HepG2 (cell line): ENCODE measurements at regions not wholly inside any gene's neighbourhood (a gene's known extent, or its start where the extent isn't known, plus 50 kb on each side); places are given as distances from the start of the nearest gene placed in this dataset.

Experiments
- ATAC-seq: fragments of 200-7000 bp; cut with Tn5 transposase; 3 replicates; pipeline ENCODE4 v1.9.1; 2020; ENCODE audit warnings: mild to moderate bottlenecking, moderate library complexity
- BruUV-seq: library from RNA; stranded (reverse); fragments of 400-500 nt; replicated peaks from 2 replicates; lab custom pipeline; 2021; lab: Mats Ljungman, UMichigan
- CTCF ChIA-PET: fragments of 300-600 bp; formaldehyde crosslinking; extraction: SDS; loops from one replicate; lab custom pipeline; 2021; ENCODE audit warnings: low total read pairs, inconsistent platforms, low intra/inter-chr PET ratio; lab: Yijun Ruan, JAX
- POLR2A ChIA-PET: fragments of 350-600 bp; sonication (Branson Sonifier 250); formaldehyde crosslinking; loops from one replicate; lab custom pipeline; 2020; ENCODE audit warnings: antibody characterized with exemption, inconsistent platforms; lab: Yijun Ruan, JAX
- DNase-seq: peaks from one replicate; pipeline ENCODE4 v3.0.0-alpha.2; 2015; ENCODE audit warnings: low spot score
- FAIRE-seq: peaks from 3 replicates; lab custom pipeline; 2011; peaks lifted over from hg19 to GRCh38; lab: Jason Lieb, UNC
- H2AFZ ChIP-seq: one replicate; pipeline ENCODE4 v1.6.1; 2011; ENCODE audit warnings: low read length, inconsistent platforms
- H3K27ac ChIP-seq: fragments of 300-600 bp; 3 replicates; pipeline ENCODE4 v1.8.0; 2011; ENCODE audit warnings: mixed run types, mild to moderate bottlenecking, mixed read lengths, low read length, inconsistent platforms; ENCODE audit not compliant: insufficient read depth; ENCODE audit errors: extremely low read length
- H3K27me3 ChIP-seq, 2 experiments: fragments of 200-600 bp in 1 of 2; 2 replicates in 1 of 2; 3 replicates in 1 of 2; pipeline versions ENCODE4 v1.6.0 to v1.8.0; 2011; ENCODE audit warnings: low read length in 2 of 2, mild to moderate bottlenecking in 2 of 2, moderate library complexity in 2 of 2, inconsistent platforms in 1 of 2; ENCODE audit not compliant: insufficient read depth in 2 of 2, control insufficient read depth in 1 of 2
- H3K36me3 ChIP-seq, 2 experiments: fragments of 200-600 bp in 1 of 2; replicated peaks in 1 of 2; 2 replicates in 1 of 2; 3 replicates in 1 of 2; pipeline versions ENCODE4 v1.5.1 to v1.8.0; 2011; ENCODE audit warnings: low read length in 2 of 2, inconsistent platforms in 1 of 2; ENCODE audit not compliant: insufficient read depth in 2 of 2, control insufficient read depth in 1 of 2
- H3K4me1 ChIP-seq: 2 replicates; pipeline ENCODE4 v1.5.1; 2012; ENCODE audit warnings: low read length, inconsistent platforms; ENCODE audit not compliant: insufficient read depth
- H3K4me2 ChIP-seq: 2 replicates; pipeline ENCODE4 v1.6.0; 2011; ENCODE audit warnings: low read depth, low read length, inconsistent platforms
- H3K4me3 ChIP-seq, 3 experiments: fragments of 200-600 bp in 1 of 3; sonication (generic), shearing (Covaris generic) in 1 of 3; replicated peaks in 1 of 3; 2 replicates each; pipeline ENCODE4 v1.5.1; 2011 to 2016; ENCODE audit warnings: low read length in 3 of 3, inconsistent platforms in 2 of 3, low read depth in 2 of 3, mild to moderate bottlenecking in 2 of 3, control low read depth in 1 of 3, mixed read lengths in 1 of 3; ENCODE audit not compliant: insufficient read depth in 1 of 3
- H3K79me2 ChIP-seq: one replicate; pipeline ENCODE4 v1.6.1; 2011; ENCODE audit warnings: low read length, inconsistent platforms; ENCODE audit not compliant: insufficient read depth
- H3K9ac ChIP-seq: 2 replicates; pipeline ENCODE4 v1.6.0; 2011; ENCODE audit warnings: mild to moderate bottlenecking, low read depth, low read length, inconsistent platforms; ENCODE audit not compliant: insufficient read depth
- H3K9me3 ChIP-seq: 2 replicates; pipeline ENCODE4 v1.5.1; 2012; ENCODE audit warnings: mild to moderate bottlenecking, low read length
- H4K20me1 ChIP-seq: 2 replicates; pipeline ENCODE4 v1.6.0; 2011; ENCODE audit warnings: inconsistent platforms, mild to moderate bottlenecking, low read length, moderate library complexity; ENCODE audit not compliant: insufficient read depth
- CCAR2 ChIP-seq: fragments of 200-400 bp; formaldehyde crosslinking; optimal IDR thresholded peaks from 2 replicates; pipeline ENCODE3; 2018; ENCODE audit warnings: low read depth, mild to moderate bottlenecking, low read length, moderate library complexity
- FOXO4 ChIP-seq: sonication (generic); formaldehyde crosslinking; conservative IDR thresholded peaks from 2 replicates; pipeline ENCODE4 v1.8.1; 2023; ENCODE audit warnings: missing genetic modification reagents
- GZF1 ChIP-seq: sonication (generic); formaldehyde crosslinking; IDR thresholded peaks from 2 replicates; pipeline ENCODE4 v1.5.1; 2020; ENCODE audit warnings: mild to moderate bottlenecking, missing genetic modification reagents
- PAF1 ChIP-seq: IDR thresholded peaks from 2 replicates; pipeline ENCODE4 v1.6.1; 2016; ENCODE audit warnings: missing genetic modification reagents, missing compliant biosample characterization
- PRDM4 ChIP-seq: sonication (generic); formaldehyde crosslinking; IDR thresholded peaks from 2 replicates; pipeline ENCODE4 v1.9.0; 2021; ENCODE audit warnings: missing genetic modification reagents, borderline replicate concordance
- RBM22 ChIP-seq: fragments of 200-400 bp; formaldehyde crosslinking; optimal IDR thresholded peaks from 2 replicates; pipeline ENCODE3; 2017; ENCODE audit warnings: mild to moderate bottlenecking, low read length, moderate library complexity
- RXRA ChIP-seq: sonication (generic); formaldehyde crosslinking; IDR thresholded peaks from 2 replicates; pipeline ENCODE4 v1.5.1; 2020; ENCODE audit warnings: missing genetic modification reagents
- SRSF1 ChIP-seq: fragments of 200-400 bp; formaldehyde crosslinking; optimal IDR thresholded peaks from 2 replicates; pipeline ENCODE3; 2017; ENCODE audit warnings: mild to moderate bottlenecking, low read depth, low read length, moderate library complexity
- TBX2 ChIP-seq: sonication (generic); formaldehyde crosslinking; IDR thresholded peaks from 2 replicates; pipeline ENCODE4 v1.5.0; 2020; ENCODE audit warnings: missing genetic modification reagents, mild to moderate bottlenecking, borderline replicate concordance
- ZKSCAN1 ChIP-seq: fragments of 150-350 bp; IDR thresholded peaks from 2 replicates; pipeline ENCODE4 v1.6.1; 2014; ENCODE audit warnings: low read length
- ZNF160 ChIP-seq: sonication (generic); formaldehyde crosslinking; IDR thresholded peaks from 2 replicates; pipeline ENCODE4 v1.8.0; 2022; ENCODE audit warnings: mild to moderate bottlenecking, inconsistent platforms, missing genetic modification reagents
- ZNF17 ChIP-seq: sonication (generic); formaldehyde crosslinking; IDR thresholded peaks from 2 replicates; pipeline ENCODE4 v1.5.0; 2020; ENCODE audit warnings: mild to moderate bottlenecking, missing genetic modification reagents
- ZNF180 ChIP-seq: sonication (generic); formaldehyde crosslinking; IDR thresholded peaks from 2 replicates; pipeline ENCODE4 v1.4.0; 2020; ENCODE audit warnings: low read depth, missing genetic modification reagents, borderline replicate concordance
- ZNF550 ChIP-seq: sonication (generic); formaldehyde crosslinking; IDR thresholded peaks from 2 replicates; pipeline ENCODE4 v1.4.0; 2020; ENCODE audit warnings: mild to moderate bottlenecking, missing genetic modification reagents, borderline replicate concordance
- ZNF609 ChIP-seq: sonication (generic); formaldehyde crosslinking; IDR thresholded peaks from 2 replicates; pipeline ENCODE4 v1.4.0; 2020; ENCODE audit warnings: mild to moderate bottlenecking, missing genetic modification reagents, borderline replicate concordance
- ZNF616 ChIP-seq: sonication (generic); formaldehyde crosslinking; IDR thresholded peaks from 2 replicates; pipeline ENCODE4 v1.5.0; 2020; ENCODE audit warnings: low read depth, mild to moderate bottlenecking, missing genetic modification reagents
- ZNF75D ChIP-seq: sonication (generic); formaldehyde crosslinking; IDR thresholded peaks from 2 replicates; pipeline ENCODE4 v1.8.1; 2023; ENCODE audit warnings: missing genetic modification reagents, mild to moderate bottlenecking, borderline replicate concordance
- WGBS: methylation state at CpG from one replicate; pipeline ENCODE4 v1.1.6; 2017; ENCODE audit warnings: low lambda C conversion rate; 5-methylcytosine and 5-hydroxymethylcytosine counted together
- in situ Hi-C: cut with HindIII; loops from 2 replicates; pipeline ENCODE4 v1.10.0; 2017; ENCODE audit warnings: low pct_unique_long_range_greater_than_20kb; ENCODE audit not compliant: extremely low pct_ligation_motif_present
- intact Hi-C: fragments of 100-400 bp; cut with micrococcal nuclease; formaldehyde crosslinking; loops from one replicate; pipeline ENCODE4 v1.10.0; 2022; ENCODE audit not compliant: unreplicated experiment

- TF ChIP-seq PRDM4 (CRISPR knock-in tag), result no peak
- no peak for TF ChIP-seq RXRA
- no peak for TF ChIP-seq ZNF550 (CRISPR knock-in tag)
- no peak for TF ChIP-seq ZNF17
- TF ChIP-seq CCAR2, result no peak
- no peak for TF ChIP-seq FOXO4 (CRISPR knock-in tag)
- TF ChIP-seq ZKSCAN1, result no peak
Measured at GRCh38 chr10:108822026-108822425, 1101.3 kb downstream of the XPNPEP1 start (continued).

DNA sequence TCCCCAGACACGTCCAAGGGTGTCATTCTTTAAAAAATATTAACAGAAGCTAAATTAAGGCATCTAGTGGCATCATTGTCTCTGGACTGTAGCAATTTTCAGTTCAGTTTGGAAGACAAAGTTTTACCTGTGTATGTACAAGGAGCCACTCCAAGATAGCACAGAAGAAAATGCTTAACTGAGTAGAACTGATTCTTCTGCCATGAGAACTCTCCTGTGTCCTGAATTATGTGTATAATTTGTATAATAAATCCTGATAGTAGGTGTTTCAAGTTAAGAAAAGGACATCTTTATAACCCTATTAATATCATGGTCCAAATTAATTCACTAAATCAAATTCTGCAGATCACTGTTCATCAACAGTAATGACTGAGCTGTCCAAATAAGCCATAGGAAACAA lies 1104.0 kb downstream of the XPNPEP1 start:
- TF ChIP-seq ZNF180 (CRISPR knock-in tag) (no peak), SRSF1 (no peak), PAF1 (CRISPR knock-in tag) (no peak), TBX2 (CRISPR knock-in tag) (no peak), ZNF160 (CRISPR knock-in tag) (no peak), RBM22 (no peak), ZNF75D (CRISPR knock-in tag) (no peak), GZF1 (CRISPR knock-in tag) (no peak), ZNF609 (CRISPR knock-in tag) (no peak), ZNF616 (CRISPR knock-in tag) (no peak)
- in situ Hi-C loops, result no loop called here
- Histone ChIP-seq H3K36me3 (no peaks in the 10 kb centered on the region), H3K79me2 (no peaks in the 10 kb centered on the region), H3K27ac (no peak overlapping the region), H3K27me3 (no peaks in the 10 kb centered on the region), H3K9ac (no peak overlapping the region), H4K20me1 (no peaks in the 10 kb centered on the region), H2AFZ (no peak overlapping the region), H3K4me3 (no peak overlapping the region), H3K9me3 (peaks cover 90% of the 10 kb centered on the region), H3K4me1 (no peaks in the 10 kb centered on the region), H3K4me2 (no peak overlapping the region)
- ATAC-seq (no peak), FAIRE-seq (no peak), DNase-seq (no peak)
- WGBS, result 0% methylated on average over 1 of the region's 1 CpG
- intact Hi-C loops, result no loop called here
- no TSS peak for BruUV-seq
- ChIA-PET POLR2A (no interaction called here), CTCF (no interaction called here)
